Astrocyte (in vitro differentiated cells and primary cell): ENCODE measurements at regions not wholly inside any gene's neighbourhood (a gene's known extent, or its start where the extent isn't known, plus 50 kb on each side); places are given as distances from the start of the nearest gene placed in this dataset.

ENCODE experiments used
- CTCF ChIP-seq: IDR thresholded peaks from 2 replicates; pipeline ENCODE4 v1.5.1; 2011; ENCODE audit warnings: low read depth, mild to moderate bottlenecking, inconsistent platforms, low read length, moderate library complexity; ENCODE audit not compliant: insufficient read depth
- EZH2 ChIP-seq: IDR thresholded peaks from 2 replicates; pipeline ENCODE4 v1.6.1; 2012; ENCODE audit warnings: mild to moderate bottlenecking, low read length, inconsistent platforms; ENCODE audit not compliant: insufficient read depth

- no peak for TF ChIP-seq CTCF
- no peak for TF ChIP-seq EZH2
Measured at GRCh38 chr16:24471561-24472350, 67.6 kb upstream of the RBBP6 start.
